ENCODE measurements at regions not wholly inside any gene's neighbourhood (a gene's known extent, or its start where the extent isn't known, plus 50 kb on each side); places are given as distances from the start of the nearest gene placed in this dataset.
A peak's percentile ranks its signal among the peaks of the same experiment; 100 is the strongest.

DNA sequence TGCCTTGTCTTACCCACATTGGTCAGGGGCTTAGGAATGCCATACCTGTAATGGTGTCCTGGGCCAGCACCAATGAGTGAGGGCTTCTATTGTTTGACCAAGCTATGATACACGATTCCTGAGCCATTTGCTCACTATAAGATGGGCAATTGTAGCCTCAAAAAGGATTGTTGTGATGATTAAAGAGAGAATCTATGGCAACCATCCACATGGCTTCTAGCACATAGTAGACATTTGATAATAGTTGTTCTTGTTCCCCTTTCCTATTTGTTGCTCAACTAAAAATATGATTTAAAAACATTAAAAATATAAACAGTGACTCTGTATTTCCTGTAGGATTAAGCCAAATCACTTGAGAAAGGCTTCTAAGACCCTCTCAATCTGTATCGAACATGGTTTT, 366.1 kb downstream of the PCNX1 start:
- DNase-seq (ENCODE audit: extremely low read depth in 1 of 2, low read depth in 1 of 2): no peak

DNA sequence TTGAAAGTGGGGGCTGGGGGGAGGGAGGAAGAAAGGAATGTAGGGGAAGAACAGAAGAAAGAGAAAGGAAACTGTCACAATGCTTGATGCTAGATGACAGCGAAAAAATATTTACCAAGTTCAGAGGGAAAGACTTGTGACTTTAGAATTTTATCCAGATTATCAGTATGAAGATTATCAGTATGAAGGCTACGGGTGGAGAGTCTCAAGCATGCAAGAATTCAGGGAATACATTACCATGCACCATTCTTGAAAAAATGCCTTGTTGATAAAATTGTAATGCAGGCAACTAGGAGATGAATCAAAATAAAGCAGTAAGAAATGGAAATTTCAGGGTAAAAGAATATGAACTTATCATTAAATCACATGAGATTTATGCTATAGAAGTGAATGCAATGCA, 376.8 kb downstream of the PCNX1 start:
- DNase-seq (ENCODE audit: extremely low read depth in 1 of 2, low read depth in 1 of 2): no peak

DNA sequence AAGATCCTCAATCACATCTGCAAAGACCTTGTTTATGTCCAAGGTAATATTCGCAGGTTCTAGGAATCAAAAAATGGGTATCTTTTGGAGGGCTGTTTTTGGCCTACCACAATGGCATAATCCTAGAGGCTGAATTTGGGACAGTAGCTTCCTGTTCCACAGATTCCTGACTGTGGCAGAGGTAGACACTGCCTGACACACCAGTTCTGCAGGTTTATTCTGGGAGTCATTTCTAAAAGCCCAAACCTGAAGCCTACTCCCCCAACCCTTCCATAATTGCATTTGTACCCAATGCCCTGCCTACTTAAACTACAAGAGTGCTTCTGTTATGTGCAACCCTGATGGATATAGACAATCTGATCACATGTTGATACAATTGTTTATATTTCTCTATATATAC, 378.9 kb downstream of the PCNX1 start:
- DNase-seq (ENCODE audit: extremely low read depth in 1 of 2, low read depth in 1 of 2): no peak

DNA sequence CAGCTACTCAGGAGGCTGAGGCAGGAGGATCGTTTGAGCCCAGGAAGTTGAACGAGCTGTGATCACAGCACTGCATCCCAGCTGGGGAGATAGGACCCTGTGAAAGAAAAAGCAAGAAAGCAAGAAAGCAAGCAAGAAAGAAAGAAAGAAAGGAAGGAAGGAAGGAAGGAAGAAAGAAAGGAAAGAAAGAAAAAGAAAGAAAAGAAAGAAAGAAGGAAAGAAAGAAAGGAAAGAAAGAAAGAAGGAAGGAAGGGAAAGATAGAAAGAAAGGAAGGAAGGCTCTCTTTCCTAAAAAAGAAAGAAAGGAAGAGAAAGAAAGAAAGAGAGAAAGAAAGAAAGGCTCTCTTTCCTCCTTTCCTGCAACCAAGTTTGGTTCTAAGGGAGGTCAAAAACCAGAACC, 380.3 kb downstream of the PCNX1 start:
- DNase-seq (ENCODE audit: extremely low read depth in 1 of 2, low read depth in 1 of 2): no peak

DNA sequence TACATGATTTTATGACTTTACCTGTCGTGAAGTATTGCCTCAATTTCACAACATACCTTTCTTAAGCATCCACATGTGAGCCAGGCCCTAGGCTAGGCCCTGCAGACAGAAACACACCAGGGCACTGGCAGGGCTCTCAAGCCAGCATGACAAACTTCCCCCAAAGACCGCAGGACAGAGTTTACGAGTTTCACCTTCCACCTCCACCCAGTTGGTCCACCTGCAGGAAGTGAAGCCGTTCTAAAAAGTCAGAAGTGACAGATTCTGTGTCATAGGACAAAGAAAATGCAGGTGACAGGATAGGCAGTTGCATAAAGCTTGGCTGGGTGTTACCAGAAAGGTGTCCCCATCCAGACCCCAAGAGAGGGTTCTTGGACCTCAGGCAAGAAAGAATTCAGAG, 382.3 kb downstream of the PCNX1 start:
- no peak for DNase-seq (ENCODE audit: extremely low read depth in 1 of 2, low read depth in 1 of 2)

DNA sequence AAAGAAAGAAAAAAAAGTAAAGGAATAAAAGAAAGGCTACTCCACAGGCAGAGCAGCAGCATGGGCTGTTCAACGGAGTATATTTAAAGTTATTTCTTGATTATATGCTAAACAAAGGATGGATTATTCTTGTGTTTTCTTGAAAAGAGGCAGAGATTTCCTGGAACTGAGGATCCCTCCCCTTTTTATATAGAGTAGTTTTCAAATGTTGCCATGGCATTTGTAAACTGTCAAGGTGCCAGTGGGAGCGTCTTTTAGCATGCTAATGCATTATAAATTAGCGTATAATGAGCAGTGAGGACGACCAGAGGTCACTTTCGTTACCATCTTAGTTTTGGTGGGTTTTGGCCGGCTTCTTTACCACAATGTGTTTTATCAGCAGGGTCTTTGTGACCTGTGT, 383.0 kb downstream of the PCNX1 start:
- no peak for DNase-seq (ENCODE audit: extremely low read depth in 1 of 2, low read depth in 1 of 2)

DNA sequence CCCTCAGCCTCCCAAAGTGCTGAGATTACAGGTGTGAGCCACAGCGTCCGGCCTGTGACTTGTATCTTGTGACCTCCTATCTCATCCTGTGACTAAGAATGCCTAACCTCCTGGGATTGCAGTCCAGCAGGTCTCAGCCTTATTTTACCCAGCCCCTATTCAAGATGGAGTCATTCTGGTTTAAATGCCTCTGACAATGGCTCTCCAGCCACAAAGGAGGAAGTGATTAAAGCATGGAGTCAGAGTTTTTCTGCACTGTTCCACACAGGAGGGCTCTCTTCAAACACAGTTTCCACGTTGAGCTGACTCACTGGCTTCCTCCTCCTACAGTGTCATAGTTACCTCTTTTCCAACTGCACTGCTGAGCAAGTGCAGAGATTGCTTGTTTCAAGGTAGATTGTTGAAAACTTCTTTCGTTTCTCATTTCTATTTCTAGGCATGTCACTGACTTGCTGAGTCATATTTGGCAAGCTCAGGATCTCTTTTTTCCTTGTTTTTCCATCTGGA, 383.8 kb downstream of the PCNX1 start:
- no peak for DNase-seq (ENCODE audit: extremely low read depth in 1 of 2, low read depth in 1 of 2)

DNA sequence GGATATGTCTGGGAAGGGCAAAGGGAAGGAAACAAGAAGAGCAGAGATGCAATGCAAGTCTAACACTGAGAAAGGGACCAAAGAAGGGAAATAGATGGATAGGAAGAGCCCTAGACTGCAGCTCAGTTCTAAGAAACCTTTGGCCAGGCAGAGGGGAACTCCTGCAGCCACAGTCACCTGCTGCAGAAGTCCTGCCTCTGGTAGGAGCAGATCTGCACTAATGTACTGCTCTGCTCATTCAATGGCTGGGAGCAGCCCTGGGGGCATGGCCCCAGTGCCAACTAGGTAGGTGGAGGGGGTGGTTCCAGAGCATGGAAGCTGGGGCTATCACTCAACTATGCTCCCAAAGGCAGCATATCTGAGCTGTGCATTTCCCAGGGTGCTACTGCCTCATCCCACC, 388.9 kb downstream of the PCNX1 start:
- DNase-seq (ENCODE audit: extremely low read depth in 1 of 2, low read depth in 1 of 2): no peak

DNA sequence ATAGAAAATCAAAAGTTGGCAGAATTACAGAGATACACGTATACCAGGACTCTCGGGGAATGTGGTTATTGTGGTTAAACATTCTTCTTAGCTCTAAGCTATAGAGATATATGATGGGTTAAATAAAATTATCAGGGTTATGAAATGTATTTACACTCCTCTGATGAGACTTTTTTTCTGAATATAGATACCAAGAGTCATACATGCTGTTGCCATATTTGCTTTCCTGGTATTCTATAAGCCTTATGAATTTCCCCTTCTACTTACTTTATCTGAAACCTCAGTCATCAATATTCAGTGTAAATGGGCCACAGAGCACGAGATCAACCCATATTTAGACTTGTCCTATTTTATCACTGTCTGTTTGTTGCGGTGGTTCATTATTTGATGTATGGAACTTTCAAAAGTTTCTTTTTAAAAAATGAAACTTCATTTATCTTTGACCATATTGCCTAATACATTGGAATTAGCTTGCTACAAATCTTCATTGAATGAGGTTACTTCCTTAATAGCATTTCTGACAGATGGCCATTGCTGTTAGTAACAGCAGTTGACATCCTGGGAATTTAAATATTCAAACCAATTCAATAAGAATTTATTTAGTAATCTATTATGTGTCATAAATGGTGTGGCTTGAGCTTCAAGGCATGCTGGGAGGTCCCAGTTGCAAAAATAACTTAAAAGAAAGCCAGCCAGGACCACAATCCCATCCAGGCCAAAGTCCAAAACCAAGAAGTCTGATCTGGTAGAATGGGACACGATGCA, 393.5 kb downstream of the PCNX1 start:
- no peak for DNase-seq (ENCODE audit: extremely low read depth in 1 of 2, low read depth in 1 of 2)

DNA sequence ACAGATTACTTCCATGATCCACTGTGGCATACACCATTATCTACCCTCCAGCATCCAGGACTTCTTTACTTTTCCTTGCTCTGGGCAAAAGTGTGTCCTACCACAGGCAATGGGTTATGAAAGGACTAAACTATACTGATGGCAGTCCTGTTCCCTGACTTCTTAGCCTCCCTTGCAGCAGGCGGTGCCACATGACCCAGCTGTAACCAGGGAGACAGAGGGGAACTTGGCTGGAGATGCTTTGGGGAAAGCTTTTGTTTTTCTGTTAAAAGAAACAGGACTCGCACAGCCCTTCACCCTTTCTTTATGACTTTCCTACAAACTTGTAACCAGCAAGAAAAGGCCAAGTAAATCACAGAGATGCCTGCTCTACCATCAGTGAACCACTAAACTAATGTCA, 394.4 kb downstream of the PCNX1 start:
- DNase-seq (ENCODE audit: extremely low read depth in 1 of 2, low read depth in 1 of 2): no peak

DNA sequence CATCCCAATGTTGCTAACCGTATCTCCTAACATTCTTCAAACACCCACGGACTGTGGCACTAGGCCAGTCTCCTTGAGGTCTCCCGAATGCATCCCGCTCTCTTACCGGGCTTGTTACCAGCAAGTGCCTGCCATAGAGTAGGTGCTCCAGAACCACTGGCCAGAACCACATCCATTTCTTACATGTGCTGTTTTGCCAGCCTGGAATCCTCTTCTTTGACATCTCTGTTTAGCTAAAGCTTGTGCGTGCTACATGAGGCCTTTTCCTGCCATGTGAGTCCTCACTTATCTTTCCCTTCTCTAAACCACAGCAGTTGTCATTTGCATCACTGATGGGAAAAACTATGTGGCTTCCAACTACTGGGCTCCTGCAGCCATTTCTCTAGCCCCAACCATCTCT, 397.4 kb downstream of the PCNX1 start:
- DNase-seq (ENCODE audit: extremely low read depth in 1 of 2, low read depth in 1 of 2): no peak

DNA sequence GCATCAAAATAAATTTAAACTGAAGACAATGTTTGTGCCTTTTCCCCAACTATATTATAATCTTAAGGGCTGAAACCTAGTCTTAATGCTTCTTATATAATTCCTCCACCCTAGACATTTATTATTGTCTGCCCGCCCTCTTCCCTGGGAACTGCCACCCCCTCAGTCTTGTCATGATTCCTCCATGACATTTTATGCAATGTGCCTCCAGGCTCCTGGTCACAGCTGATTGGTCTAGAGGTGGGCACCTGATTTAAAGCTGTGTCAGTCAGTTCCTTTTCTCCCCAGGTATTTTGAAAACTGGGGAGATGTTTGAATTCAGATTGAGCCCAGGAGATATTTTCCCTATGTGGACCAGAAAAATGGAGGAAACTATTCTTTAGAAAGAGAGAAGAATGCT, 401.4 kb downstream of the PCNX1 start:
- no peak for DNase-seq (ENCODE audit: extremely low read depth in 1 of 2, low read depth in 1 of 2)

DNA sequence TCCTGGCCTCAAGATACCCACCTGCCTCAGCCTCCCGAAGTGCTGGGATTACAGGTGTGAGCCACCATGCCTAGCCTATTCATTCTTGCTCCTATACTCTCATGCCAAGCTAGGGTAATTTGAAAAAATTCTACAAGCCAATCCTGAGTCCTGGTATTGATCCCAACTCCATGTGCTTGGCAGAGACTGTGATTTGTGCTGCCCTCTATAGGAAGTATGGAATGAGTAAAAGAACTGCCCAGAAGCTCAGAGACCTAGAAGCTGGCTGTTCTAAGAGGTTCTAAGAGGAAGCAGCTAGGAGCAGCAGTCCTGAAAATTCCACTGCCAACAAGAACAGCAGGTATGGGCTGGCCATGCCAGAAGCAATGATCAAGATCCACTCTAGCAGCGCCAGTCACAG, 402.5 kb downstream of the PCNX1 start:
- DNase-seq (ENCODE audit: extremely low read depth in 1 of 2, low read depth in 1 of 2): no peak

DNA sequence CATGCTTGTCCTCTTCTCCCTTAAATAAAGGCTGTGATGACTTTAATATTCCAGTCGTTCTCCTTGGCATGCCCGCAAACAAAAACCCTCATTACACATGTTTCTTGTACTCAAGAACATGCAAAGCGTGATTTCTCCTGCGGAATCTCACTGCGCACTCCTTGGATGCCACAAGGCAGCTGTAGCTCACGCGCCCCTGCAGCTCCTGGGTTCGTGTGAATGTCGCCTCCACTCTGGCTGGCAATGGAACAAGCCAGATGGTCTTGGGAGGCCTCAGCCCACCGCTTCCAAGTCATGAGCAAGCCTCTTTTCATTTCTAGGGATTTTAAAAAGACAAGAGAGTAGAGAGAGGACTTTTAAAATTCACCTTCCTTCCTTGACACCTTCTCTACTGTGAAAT, 403.8 kb downstream of the PCNX1 start:
- DNase-seq (ENCODE audit: extremely low read depth in 1 of 2, low read depth in 1 of 2): no peak

DNA sequence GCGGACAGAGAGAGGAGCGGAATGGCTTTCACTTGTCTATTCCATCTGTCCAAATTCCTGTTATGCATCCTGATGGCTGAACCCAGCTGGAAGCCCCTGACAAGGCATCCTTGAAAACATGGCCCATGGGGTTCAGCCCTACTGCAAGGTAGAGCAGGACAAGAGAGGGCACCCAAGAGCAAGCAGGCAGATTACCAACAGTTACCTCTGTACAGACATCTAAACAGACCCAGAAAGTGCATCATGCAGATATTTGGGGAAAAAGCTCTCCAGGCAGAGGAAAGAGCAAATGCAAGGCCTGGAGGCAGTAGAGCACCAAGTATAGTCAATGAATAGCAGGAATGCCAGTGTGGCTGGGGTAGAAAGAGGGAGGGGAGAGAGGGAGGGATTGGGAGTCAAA, 407.5 kb downstream of the PCNX1 start:
- DNase-seq (ENCODE audit: extremely low read depth in 1 of 2, low read depth in 1 of 2): no peak

DNA sequence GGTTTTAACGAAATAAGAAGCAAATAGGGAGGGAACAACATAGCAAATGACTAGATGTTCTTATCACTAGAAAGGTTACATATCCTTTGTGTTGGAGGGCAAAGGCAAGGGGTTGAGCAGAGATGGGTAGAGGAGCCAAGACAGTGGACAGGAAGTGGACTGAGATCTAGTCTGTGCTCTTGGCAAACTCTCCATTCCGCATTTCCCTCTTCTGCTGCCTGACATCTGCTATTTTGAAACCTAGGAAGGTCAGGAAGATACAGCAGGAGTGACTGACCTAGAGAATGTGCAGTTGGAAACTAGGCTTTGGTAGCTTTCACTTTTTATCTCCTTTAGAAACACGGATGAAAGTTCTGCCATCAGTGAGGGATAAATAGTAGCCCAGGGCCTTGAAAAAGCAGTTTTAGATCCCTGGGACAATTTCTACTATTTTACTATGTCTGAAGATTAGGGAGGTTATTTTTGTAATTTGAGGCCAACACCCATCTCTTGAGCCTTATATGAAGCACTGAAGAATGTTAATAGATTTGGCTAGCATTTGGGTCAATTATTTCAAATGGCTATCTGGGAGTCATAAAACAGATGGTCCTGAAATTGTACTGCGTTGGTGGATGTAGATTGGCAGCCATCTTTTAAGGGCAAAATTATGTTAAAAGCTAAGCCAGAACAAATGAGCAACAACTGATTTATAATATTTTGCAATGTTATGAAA, 410.3 kb downstream of the PCNX1 start:
- DNase-seq (ENCODE audit: extremely low read depth in 1 of 2, low read depth in 1 of 2): no peak

DNA sequence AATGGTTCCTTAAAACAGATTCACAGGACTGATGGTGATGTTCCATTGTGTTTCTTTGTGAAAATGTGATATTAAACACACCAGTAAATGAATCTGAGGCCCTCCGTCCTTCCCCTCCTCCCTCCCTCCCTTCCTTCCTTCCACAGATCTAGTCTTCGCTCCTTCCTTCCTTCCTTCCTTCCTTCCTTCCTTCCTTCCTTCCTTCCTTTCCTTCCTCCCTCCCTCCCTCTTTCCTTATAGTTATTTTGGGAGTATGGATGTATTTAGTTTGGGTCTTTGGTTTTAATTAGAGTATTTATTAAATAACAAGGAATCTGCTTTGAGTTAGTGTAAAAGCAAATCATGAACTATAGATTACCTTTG, 410.8 kb downstream of the PCNX1 start:
- no peak for DNase-seq (ENCODE audit: extremely low read depth in 1 of 2, low read depth in 1 of 2)

DNA sequence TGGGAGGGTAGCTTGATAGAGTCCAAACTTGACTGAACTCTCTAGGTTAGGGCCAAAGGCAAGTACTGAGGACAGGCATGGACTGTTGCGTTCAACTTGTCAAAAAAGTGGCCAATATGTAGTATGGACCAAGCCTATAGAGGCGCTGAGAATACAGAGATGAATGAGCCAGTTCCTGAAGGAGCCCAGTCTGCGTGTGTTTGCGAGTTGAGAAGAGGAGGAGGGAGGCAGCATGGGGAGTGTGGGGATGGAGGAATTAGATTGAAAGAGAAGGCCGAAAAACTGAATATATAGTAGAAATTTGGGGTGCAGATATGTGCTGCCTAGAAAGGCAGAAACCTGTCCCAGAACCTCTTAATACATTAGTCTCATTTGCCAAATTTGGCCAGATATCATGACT, 412.4 kb downstream of the PCNX1 start:
- no peak for DNase-seq (ENCODE audit: extremely low read depth in 1 of 2, low read depth in 1 of 2)

DNA sequence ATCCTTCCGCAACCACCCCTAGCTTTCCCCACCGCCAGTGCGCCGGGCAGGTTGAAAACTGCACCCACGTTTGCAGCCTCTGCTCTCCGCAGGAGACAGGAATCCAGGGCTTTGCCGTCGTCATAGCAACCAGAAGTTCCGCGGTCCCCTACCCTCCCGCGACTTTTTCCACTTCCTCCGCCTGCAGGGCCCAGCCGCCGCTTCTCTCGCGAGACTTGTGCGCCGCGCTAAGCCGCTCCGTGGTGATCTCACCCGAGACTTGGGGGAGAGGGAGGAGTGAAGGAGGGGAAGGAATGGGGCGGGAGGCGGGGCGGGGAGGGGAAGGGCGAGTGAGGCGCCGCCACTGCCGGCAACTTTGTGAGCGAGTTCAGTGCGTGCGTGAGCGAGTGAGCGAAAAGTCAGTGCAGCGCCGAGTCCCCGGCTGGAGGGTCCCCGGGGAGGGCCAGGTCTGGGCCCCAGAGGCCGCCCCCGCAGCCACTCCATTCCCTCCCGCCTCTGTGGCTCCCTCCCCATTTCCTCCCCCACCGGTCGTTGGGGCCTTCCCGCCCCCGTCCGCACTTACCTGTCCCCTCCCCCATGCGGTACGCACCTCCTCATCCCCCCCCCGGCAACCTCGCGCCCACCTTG, 413.0 kb downstream of the PCNX1 start, which contains the start of gene SIPA1L1:
Gene SIPA1L1, plus strand, starts transcription at position 370 of the 627 bp plus-strand sequence.
- DNase-seq (ENCODE audit: extremely low read depth in 1 of 2, low read depth in 1 of 2): peak; percentile 96 to 98

DNA sequence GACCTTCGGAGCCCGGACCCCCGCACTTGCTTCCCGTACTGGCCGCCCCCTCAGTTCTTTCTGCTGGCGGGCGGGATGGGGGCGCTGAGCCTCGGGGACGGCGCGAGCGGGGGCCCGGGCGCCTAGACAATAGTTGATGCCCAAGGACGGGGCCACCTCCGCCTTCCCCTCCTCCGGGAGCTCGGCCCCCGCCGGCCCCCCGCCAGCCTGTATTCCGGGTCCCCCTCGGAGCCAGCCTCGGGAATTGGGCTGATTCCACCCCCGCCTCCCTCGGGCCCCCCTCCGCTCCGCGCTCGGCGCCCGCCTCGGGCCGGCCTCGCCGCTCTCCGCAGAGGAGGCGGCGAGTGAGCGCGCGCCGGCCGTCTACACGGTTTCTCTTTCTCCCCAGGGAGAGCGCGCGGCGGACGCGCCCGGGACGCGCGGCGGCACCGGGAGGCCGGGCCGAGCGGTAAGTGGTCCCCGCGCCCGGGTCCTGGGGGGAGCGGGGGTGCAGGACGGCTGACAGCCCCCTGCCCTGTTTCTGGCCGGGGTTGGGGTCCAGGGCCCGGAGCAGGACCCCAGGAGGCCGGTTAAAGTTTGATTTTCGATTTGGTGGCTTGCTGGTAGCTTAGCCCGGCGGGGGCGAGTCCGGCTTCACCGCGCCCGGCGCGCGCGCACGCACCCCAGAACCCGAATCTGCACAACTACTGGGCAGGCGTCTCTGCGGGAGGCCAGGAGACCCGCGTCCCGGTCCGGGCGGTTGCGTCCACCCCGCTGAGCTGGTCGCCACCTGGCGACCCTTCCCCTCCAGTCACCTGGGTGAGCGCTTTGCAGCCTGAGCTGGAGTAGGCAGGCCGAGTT, 413.7 kb downstream of the PCNX1 start:
- DNase-seq (ENCODE audit: extremely low read depth in 1 of 2, low read depth in 1 of 2): peak; percentile 12 to 43
